IPS DF 4.7 (cell line): ENCODE measurements at regions not wholly inside any gene's neighbourhood (a gene's known extent, or its start where the extent isn't known, plus 50 kb on each side); places are given as distances from the start of the nearest gene placed in this dataset.

Experiments used
- DNase-seq: peaks from one replicate; pipeline ENCODE4 v3.0.0-alpha.2; 2013; ENCODE audit warnings: low spot score; ENCODE audit errors: extremely low read depth

- no peak for DNase-seq
Measured at GRCh38 chr12:19709889-19710288, 270.6 kb downstream of the AEBP2 start.

GRCh38 chr12:19710811-19711793 is 271.8 kb downstream of the AEBP2 start:
- DNase-seq = no peak

- DNase-seq = no peak
Measured at GRCh38 chr12:19712041-19712440, 272.7 kb downstream of the AEBP2 start.

- no peak for DNase-seq
Measured at GRCh38 chr12:19718401-19718800, 279.1 kb downstream of the AEBP2 start.

- DNase-seq = no peak
Measured at GRCh38 chr12:19719672-19720071, 280.4 kb downstream of the AEBP2 start.

- DNase-seq = no peak
Measured at GRCh38 chr12:19726122-19726521, 286.8 kb downstream of the AEBP2 start.

GRCh38 chr12:19726592-19726991 is 287.3 kb downstream of the AEBP2 start:
- no peak for DNase-seq

- DNase-seq = no peak
Measured at GRCh38 chr12:19737019-19737418, 297.7 kb downstream of the AEBP2 start.

GRCh38 chr12:19739195-19739776 is 300.0 kb downstream of the AEBP2 start:
- DNase-seq = peak; percentile 28

GRCh38 chr12:19740472-19741131 is 301.3 kb downstream of the AEBP2 start:
- DNase-seq = no peak

GRCh38 chr12:19741132-19741489 is 301.8 kb downstream of the AEBP2 start:
- no peak for DNase-seq

GRCh38 chr12:19744705-19745218 is 305.5 kb downstream of the AEBP2 start:
- no peak for DNase-seq

- no peak for DNase-seq
Measured at GRCh38 chr12:19746471-19746870, 307.2 kb downstream of the AEBP2 start.

- no peak for DNase-seq
Measured at GRCh38 chr12:19749906-19750574, 310.7 kb downstream of the AEBP2 start.

- DNase-seq = no peak
Measured at GRCh38 chr12:19751078-19751477, 311.8 kb downstream of the AEBP2 start.

GRCh38 chr12:19752712-19753111 is 313.4 kb downstream of the AEBP2 start:
- DNase-seq = no peak

- DNase-seq = no peak
Measured at GRCh38 chr12:19755136-19755535, 315.8 kb downstream of the AEBP2 start.

- DNase-seq = peak; percentile 9
Measured at GRCh38 chr12:19757317-19757877, 318.1 kb downstream of the AEBP2 start.

- no peak for DNase-seq
Measured at GRCh38 chr12:19759227-19759626, 319.9 kb downstream of the AEBP2 start.

GRCh38 chr12:19760611-19761010 is 321.3 kb downstream of the AEBP2 start:
- DNase-seq = no peak

- no peak for DNase-seq
Measured at GRCh38 chr12:19761463-19761862, 322.2 kb downstream of the AEBP2 start.
